Fibroblast of upper back skin (primary cell): ENCODE measurements at regions not wholly inside any gene's neighbourhood (a gene's known extent, or its start where the extent isn't known, plus 50 kb on each side); places are given as distances from the start of the nearest gene placed in this dataset.

Experiments
- DNase-seq: peaks from one replicate; pipeline ENCODE4 v3.0.0-alpha.2; 2013

DNA sequence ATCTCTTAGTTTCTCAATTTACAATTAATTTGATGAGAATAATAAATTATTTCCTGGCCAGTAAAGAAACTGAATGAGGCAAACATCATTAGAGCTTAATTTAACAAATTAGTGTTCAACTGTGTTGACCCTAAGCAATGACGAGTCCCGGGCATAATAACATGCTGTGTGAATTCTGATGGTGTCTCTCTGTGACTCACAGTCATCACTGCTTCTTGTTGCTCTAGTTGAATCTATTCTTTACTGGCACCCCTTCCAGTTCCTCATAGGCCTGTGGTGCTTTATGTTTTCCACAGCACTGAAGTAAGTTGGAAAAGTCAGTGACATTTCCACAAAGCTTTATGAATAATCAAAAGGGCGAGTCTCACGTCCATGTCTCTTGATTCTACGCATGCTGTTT lies 57.7 kb upstream of the SLC7A11 start:
- DNase-seq = no peak

DNA sequence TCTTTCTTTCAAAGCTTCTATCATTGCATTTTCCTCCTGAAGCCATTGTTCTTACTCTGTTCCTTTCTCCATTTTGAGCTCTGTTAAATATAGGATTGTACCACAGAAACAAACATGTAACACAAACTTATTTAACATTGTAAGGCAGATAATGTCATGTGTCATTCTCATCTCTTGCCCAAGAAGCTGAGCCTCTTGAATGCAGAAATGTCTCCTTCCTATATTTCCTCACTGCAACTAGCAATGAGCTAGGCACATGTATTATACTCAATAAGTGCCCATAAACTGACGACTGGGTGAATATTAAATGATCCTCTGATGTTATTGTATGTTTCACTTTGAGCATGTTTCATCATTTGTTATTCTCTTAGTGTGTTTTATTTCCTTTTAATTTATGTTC lies 56.7 kb upstream of the SLC7A11 start:
- DNase-seq = no peak

DNA sequence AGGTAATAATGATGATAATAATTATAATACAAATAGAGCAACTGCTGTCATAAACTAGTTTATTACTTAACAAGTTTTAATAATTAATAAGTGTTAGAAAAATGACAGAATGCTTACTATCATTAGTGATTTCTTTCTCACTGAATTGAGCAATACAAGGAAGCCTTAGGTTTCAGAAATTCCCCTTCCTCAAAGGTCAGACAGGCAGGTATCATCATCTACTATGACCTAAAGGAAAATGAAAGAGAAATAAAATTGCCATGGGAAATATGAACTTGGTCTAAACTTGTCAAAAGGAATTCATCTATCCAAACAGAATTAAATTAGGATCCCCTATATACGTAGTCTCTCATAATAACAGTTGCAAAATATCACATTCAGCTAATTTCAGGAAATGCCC lies 56.3 kb upstream of the SLC7A11 start:
- DNase-seq = no peak

DNA sequence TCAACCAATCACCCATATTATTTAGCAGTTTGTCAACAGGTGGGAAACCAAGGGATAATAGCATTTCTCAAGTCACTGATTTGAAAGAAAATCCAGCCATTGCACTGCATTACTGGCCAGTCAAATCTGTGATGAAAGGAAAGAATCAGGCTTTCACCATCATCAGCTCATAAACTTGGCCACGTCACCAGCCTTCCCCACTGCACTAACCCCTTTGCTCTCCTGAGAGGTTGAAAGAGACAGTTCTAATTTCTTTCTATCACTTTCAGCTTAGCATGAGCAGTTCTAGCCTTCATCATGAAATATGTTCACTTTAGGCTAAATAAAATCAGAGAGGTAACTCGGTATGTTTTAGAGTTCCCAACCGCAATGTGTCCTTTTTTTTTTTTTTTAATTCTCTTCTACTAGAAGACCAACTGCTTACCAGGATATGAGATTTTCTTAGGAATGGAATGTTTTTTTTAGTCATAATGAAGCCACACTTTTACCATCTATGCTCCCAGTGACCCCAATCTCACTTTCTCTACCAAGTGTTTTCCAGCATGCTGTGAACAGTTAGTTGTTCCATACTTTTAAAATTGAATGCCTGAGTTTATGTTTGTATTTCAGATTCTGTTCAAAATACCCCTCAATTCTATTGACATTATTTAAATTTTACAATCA lies 55.7 kb upstream of the SLC7A11 start:
- no peak for DNase-seq

DNA sequence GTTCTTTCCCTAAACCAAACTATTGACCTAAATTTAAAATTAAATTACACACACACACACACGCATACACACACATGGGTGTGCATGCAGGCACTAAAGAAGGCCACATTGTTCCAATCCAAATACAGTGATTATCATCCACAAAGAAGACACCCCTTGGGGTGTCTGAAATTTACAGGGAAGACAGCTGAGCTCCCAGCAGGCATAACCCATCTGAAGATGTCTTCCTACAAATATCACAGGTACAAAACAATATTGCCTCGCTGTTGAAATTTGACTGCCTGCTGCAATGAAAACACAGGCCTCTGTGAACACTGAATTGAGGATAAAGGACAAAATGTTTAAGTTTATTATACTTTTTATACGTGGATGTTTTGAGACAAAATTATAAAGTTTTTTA lies 50.2 kb upstream of the SLC7A11 start:
- no peak for DNase-seq
